HCT116 (cell line): ENCODE measurements at regions not wholly inside any gene's neighbourhood (a gene's known extent, or its start where the extent isn't known, plus 50 kb on each side); places are given as distances from the start of the nearest gene placed in this dataset.
"Not testable (repeated sequence)": the region's sequence is repeated elsewhere in the genome, so short reads cannot be mapped to it uniquely, and the experiment has no call there.

Experiments used
- EZH2 ChIP-seq: fragments of 200-600 bp; sonication (generic); IDR thresholded peaks from 2 replicates; pipeline ENCODE4 v1.6.1; 2017; ENCODE audit warnings: antibody characterized with exemption, mixed run types
- SP1 ChIP-seq: IDR thresholded peaks from 2 replicates; pipeline ENCODE4 v1.6.1; 2012; ENCODE audit warnings: low read depth
- TF ChIP-seq, protein P1 (sequence below), 3 experiments: fragments of 200-600 bp in 1 of 3; sonication (generic) in 1 of 3; IDR thresholded peaks in 2 of 3; conservative IDR thresholded peaks in 1 of 3; 2 replicates each; pipeline ENCODE4 v1.5.1; 2012 to 2017; ENCODE audit warnings: low read depth in 2 of 3, low read length in 2 of 3, antibody characterized with exemption in 1 of 3, borderline replicate concordance in 1 of 3, control low read depth in 1 of 3, mild to moderate bottlenecking in 1 of 3, mixed read lengths in 1 of 3, mixed run types in 1 of 3, moderate library complexity in 1 of 3; ENCODE audit not compliant: insufficient read depth in 1 of 3

DNA sequence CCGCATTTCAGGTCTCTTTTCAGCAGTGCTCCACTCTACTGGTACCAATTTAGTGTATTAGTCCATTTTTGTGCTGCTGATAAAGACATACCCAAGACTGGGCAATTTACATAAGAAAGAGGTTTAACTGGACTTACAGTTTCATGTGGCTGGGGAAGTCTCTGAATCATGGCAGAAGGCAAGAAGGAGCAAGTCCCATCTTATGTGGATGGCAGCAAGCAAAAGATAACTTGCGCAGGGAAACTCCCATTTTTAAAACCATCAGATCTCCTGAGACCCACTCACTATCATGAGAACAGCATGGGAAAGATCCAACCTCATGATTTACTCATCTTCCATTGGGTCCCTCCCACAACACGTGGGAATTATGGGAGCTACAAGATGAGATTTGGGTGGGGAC is 231.0 kb upstream of the TNC start:
- TF ChIP-seq, protein P1, sequence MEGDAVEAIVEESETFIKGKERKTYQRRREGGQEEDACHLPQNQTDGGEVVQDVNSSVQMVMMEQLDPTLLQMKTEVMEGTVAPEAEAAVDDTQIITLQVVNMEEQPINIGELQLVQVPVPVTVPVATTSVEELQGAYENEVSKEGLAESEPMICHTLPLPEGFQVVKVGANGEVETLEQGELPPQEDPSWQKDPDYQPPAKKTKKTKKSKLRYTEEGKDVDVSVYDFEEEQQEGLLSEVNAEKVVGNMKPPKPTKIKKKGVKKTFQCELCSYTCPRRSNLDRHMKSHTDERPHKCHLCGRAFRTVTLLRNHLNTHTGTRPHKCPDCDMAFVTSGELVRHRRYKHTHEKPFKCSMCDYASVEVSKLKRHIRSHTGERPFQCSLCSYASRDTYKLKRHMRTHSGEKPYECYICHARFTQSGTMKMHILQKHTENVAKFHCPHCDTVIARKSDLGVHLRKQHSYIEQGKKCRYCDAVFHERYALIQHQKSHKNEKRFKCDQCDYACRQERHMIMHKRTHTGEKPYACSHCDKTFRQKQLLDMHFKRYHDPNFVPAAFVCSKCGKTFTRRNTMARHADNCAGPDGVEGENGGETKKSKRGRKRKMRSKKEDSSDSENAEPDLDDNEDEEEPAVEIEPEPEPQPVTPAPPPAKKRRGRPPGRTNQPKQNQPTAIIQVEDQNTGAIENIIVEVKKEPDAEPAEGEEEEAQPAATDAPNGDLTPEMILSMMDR (IDR thresholded peaks at IDR 0.05 in 2 of 3, conservative IDR thresholded peaks at IDR 0.05 in 1 of 3; ENCODE audit: borderline replicate concordance in 1 of 3, insufficient read depth in 1 of 3, low read depth in 2 of 3, low read length in 2 of 3) = not testable (repeated sequence)
- TF ChIP-seq SP1, EZH2: not testable (repeated sequence)
